H9 (cell line): ENCODE measurements at regions not wholly inside any gene's neighbourhood (a gene's known extent, or its start where the extent isn't known, plus 50 kb on each side); places are given as distances from the start of the nearest gene placed in this dataset.

Source experiments
- DNase-seq: peaks from one replicate; pipeline ENCODE4 v3.0.0-alpha.2; 2017
- H2AFZ ChIP-seq: one replicate; pipeline ENCODE4 v1.6.1; 2013; ENCODE audit warnings: mild to moderate bottlenecking, low read length, control low read depth, moderate library complexity
- H2AK5ac ChIP-seq: 2 replicates; pipeline ENCODE4 v1.6.1; 2013; ENCODE audit warnings: low read length, control low read depth, mixed read lengths; ENCODE audit not compliant: insufficient read length
- H2BK120ac ChIP-seq: one replicate; pipeline ENCODE4 v1.6.1; 2013; ENCODE audit warnings: low read depth, mild to moderate bottlenecking, low read length, control low read depth, inconsistent platforms; ENCODE audit not compliant: poor library complexity, severe bottlenecking
- H2BK12ac ChIP-seq: 2 replicates; pipeline ENCODE4 v1.6.1; 2013; ENCODE audit warnings: low read length, control low read depth, mixed read lengths, low read depth; ENCODE audit not compliant: insufficient read length
- H2BK15ac ChIP-seq: 2 replicates; pipeline ENCODE4 v1.6.1; 2013; ENCODE audit warnings: low read depth, low read length, control low read depth
- H2BK20ac ChIP-seq: one replicate; pipeline ENCODE4 v1.6.1; 2013; ENCODE audit warnings: low read depth, mild to moderate bottlenecking, low read length, control low read depth, inconsistent platforms; ENCODE audit not compliant: poor library complexity, severe bottlenecking
- H2BK5ac ChIP-seq: 2 replicates; pipeline ENCODE4 v1.6.1; 2013; ENCODE audit warnings: low read length, control low read depth, mixed read lengths; ENCODE audit not compliant: insufficient read length
- H3K14ac ChIP-seq: 2 replicates; pipeline ENCODE4 v1.6.1; 2013; ENCODE audit warnings: low read length, control low read depth; ENCODE audit not compliant: insufficient read depth
- H3K18ac ChIP-seq: 2 replicates; pipeline ENCODE4 v1.6.1; 2013; ENCODE audit warnings: low read depth, mild to moderate bottlenecking, mixed read lengths, low read length, control low read depth; ENCODE audit not compliant: insufficient read length
- H3K23ac ChIP-seq: 2 replicates; pipeline ENCODE4 v1.6.1; 2013; ENCODE audit warnings: low read length, control low read depth, mixed read lengths, low read depth; ENCODE audit not compliant: insufficient read length
- H3K23me2 ChIP-seq: 2 replicates; pipeline ENCODE4 v1.6.1; 2013; ENCODE audit warnings: low read depth, mild to moderate bottlenecking, mixed read lengths, low read length, control low read depth; ENCODE audit not compliant: insufficient read length, poor library complexity, severe bottlenecking
- H3K27ac ChIP-seq: 2 replicates; pipeline ENCODE4 v1.5.1; 2013; ENCODE audit warnings: low read length, control low read depth, mixed read lengths, low read depth; ENCODE audit not compliant: insufficient read length
- H3K27me3 ChIP-seq: 2 replicates; pipeline ENCODE4 v1.6.1; 2013; ENCODE audit warnings: low read length, control low read depth, inconsistent platforms; ENCODE audit not compliant: insufficient read depth
- H3K4ac ChIP-seq: 2 replicates; pipeline ENCODE4 v1.6.1; 2013; ENCODE audit warnings: low read depth, mild to moderate bottlenecking, control low read depth, inconsistent platforms, low read length, moderate library complexity
- H3K4me1 ChIP-seq: 2 replicates; pipeline ENCODE4 v1.6.1; 2013; ENCODE audit warnings: low read length, control low read depth, inconsistent platforms; ENCODE audit not compliant: insufficient read depth
- H3K4me2 ChIP-seq: 2 replicates; pipeline ENCODE4 v1.6.1; 2013; ENCODE audit warnings: low read length, control low read depth, mixed read lengths; ENCODE audit not compliant: insufficient read length, insufficient read depth
- H3K56ac ChIP-seq: 2 replicates; pipeline ENCODE4 v1.6.1; 2013; ENCODE audit warnings: low read depth, mild to moderate bottlenecking, mixed read lengths, low read length, control low read depth; ENCODE audit not compliant: insufficient read length
- H3K79me1 ChIP-seq: 2 replicates; pipeline ENCODE4 v1.6.1; 2013; ENCODE audit warnings: low read depth, mild to moderate bottlenecking, moderate library complexity, low read length, control low read depth, inconsistent platforms; ENCODE audit not compliant: insufficient read depth, poor library complexity, severe bottlenecking
- H3K79me2 ChIP-seq: 2 replicates; pipeline ENCODE4 v1.6.1; 2013; ENCODE audit warnings: low read length, control low read depth, inconsistent platforms; ENCODE audit not compliant: insufficient read depth
- H3K9ac ChIP-seq: 2 replicates; pipeline ENCODE4 v1.6.1; 2013; ENCODE audit warnings: low read length, control low read depth, mixed read lengths; ENCODE audit not compliant: insufficient read length; ENCODE audit errors: extremely low read depth
- H3K9me3 ChIP-seq: one replicate; pipeline ENCODE4 v1.6.1; 2013; ENCODE audit warnings: low read depth, low read length, inconsistent platforms; ENCODE audit not compliant: control insufficient read depth
- H3T11ph ChIP-seq: one replicate; pipeline ENCODE4 v1.6.1; 2013; ENCODE audit warnings: mild to moderate bottlenecking, low read length, control low read depth, inconsistent platforms
- H4K20me1 ChIP-seq: one replicate; pipeline ENCODE4 v1.6.1; 2013; ENCODE audit not compliant: control insufficient read depth, insufficient read length, insufficient read depth
- H4K5ac ChIP-seq: 2 replicates; pipeline ENCODE4 v1.6.1; 2013; ENCODE audit warnings: low read depth, mild to moderate bottlenecking, mixed read lengths, low read length, control low read depth; ENCODE audit not compliant: insufficient read length
- H4K8ac ChIP-seq: replicated peaks from 2 replicates; pipeline ENCODE4 v1.6.1; 2013; ENCODE audit warnings: low read length, control low read depth, mixed read lengths, low read depth; ENCODE audit not compliant: insufficient read length
- H4K91ac ChIP-seq: 2 replicates; pipeline ENCODE4 v1.6.1; 2013; ENCODE audit warnings: low read depth, mild to moderate bottlenecking, moderate library complexity, mixed read lengths, low read length, control low read depth; ENCODE audit not compliant: insufficient read length
- H3K27ac Mint-ChIP-seq, 3 experiments: 2 replicates in 2 of 3; 3 replicates in 1 of 3; pipeline ENCODE4 v1.8.0; 2020 to 2021; ENCODE audit warnings: mixed read lengths in 3 of 3, mild to moderate bottlenecking in 1 of 3, moderate library complexity in 1 of 3
- H3K27me3 Mint-ChIP-seq: 2 replicates; pipeline ENCODE4 v1.8.0; 2021; ENCODE audit warnings: low read depth, mild to moderate bottlenecking, moderate library complexity, mixed read lengths
- H3K36me3 Mint-ChIP-seq, 3 experiments: 2 replicates in 2 of 3; 3 replicates in 1 of 3; pipeline ENCODE4 v1.8.0; 2020 to 2021; ENCODE audit warnings: low read depth in 3 of 3, mixed read lengths in 3 of 3; ENCODE audit not compliant: insufficient read depth in 1 of 3
- H3K4me1 Mint-ChIP-seq, 2 experiments: 2 replicates each; pipeline ENCODE4 v1.8.0; 2020; ENCODE audit warnings: mixed read lengths in 2 of 2
- H3K4me3 Mint-ChIP-seq, 2 experiments: 2 replicates in 1 of 2; 3 replicates in 1 of 2; pipeline ENCODE4 v1.8.0; 2020 to 2021; ENCODE audit warnings: mild to moderate bottlenecking in 2 of 2, mixed read lengths in 2 of 2, moderate library complexity in 1 of 2
- H3K9me3 Mint-ChIP-seq, 2 experiments: 2 replicates in 1 of 2; 3 replicates in 1 of 2; pipeline ENCODE4 v1.8.0; 2020; ENCODE audit warnings: mild to moderate bottlenecking in 2 of 2, mixed read lengths in 2 of 2, moderate library complexity in 1 of 2
- WGBS: extraction: QIAGEN DNeasy Blood & Tissue Kit; methylation state at CpG from one replicate; pipeline ENCODE4 v1.1.7; 2013; ENCODE audit warnings: missing lambda C conversion rate, low lambda C conversion rate, mixed read lengths; ENCODE audit not compliant: insufficient read length; ENCODE audit errors: extremely low coverage; 5-methylcytosine and 5-hydroxymethylcytosine counted together
- TF ChIP-seq, protein P1 (sequence below): fragments of 200-600 bp; sonication (generic); conservative IDR thresholded peaks from 3 replicates; pipeline ENCODE4 v1.8.0; 2021; ENCODE audit warnings: antibody characterized with exemption, mild to moderate bottlenecking

DNA sequence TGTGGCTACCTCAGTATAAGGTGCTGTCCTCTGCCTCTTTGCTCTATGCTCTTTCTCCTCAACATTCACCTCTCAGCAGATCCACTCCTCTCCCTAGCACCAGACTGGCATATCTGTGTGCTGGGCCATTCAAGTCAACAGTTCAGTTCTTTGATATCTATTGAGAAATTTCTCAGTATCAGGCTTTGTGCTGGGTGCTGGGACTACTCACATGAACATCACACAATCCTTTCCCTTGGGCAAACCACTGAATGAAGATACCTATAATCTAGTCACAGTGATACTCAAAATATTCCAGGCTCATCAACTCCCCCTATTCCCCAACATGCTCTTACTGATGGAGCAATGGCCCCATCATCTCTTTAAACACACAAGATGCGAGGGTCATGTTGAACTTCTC, 120.8 kb downstream of the RPL22L1 start:
- no peak overlapping the region for H2BK5ac ChIP-seq
- no peak overlapping the region for H3T11ph ChIP-seq
- H3K9me3 Mint-ChIP-seq, result peaks cover 12 to 13% of the 10 kb centered on the region in 2 experiments
- H2AFZ ChIP-seq, result no peak overlapping the region
- no peak overlapping the region for H3K4me2 ChIP-seq
- no CpG with 5 or more reads among the region's 1 CpG for WGBS
- H2BK12ac ChIP-seq, result no peak overlapping the region
- no peak overlapping the region for H2BK15ac ChIP-seq
- no peak overlapping the region for H2BK120ac ChIP-seq
- H3K23ac ChIP-seq, result no peak overlapping the region
- no peaks in the 10 kb centered on the region for H3K9me3 ChIP-seq
- no peak overlapping the region for H3K9ac ChIP-seq
- H2AK5ac ChIP-seq, result no peak overlapping the region
- no peak overlapping the region for H4K91ac ChIP-seq
- H3K36me3 Mint-ChIP-seq, result peaks cover 0 to 7% (median 7%) of the 10 kb centered on the region in 3 experiments; a peak in 2 of 7 replicates
- no peak overlapping the region for H3K14ac ChIP-seq
- H3K27me3 Mint-ChIP-seq, result peaks cover 2% of the 10 kb centered on the region; the same call in 1 of the 2 replicates
- H3K18ac ChIP-seq, result no peak overlapping the region
- TF ChIP-seq, protein P1, sequence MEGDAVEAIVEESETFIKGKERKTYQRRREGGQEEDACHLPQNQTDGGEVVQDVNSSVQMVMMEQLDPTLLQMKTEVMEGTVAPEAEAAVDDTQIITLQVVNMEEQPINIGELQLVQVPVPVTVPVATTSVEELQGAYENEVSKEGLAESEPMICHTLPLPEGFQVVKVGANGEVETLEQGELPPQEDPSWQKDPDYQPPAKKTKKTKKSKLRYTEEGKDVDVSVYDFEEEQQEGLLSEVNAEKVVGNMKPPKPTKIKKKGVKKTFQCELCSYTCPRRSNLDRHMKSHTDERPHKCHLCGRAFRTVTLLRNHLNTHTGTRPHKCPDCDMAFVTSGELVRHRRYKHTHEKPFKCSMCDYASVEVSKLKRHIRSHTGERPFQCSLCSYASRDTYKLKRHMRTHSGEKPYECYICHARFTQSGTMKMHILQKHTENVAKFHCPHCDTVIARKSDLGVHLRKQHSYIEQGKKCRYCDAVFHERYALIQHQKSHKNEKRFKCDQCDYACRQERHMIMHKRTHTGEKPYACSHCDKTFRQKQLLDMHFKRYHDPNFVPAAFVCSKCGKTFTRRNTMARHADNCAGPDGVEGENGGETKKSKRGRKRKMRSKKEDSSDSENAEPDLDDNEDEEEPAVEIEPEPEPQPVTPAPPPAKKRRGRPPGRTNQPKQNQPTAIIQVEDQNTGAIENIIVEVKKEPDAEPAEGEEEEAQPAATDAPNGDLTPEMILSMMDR, result no peak
- H3K4me1 Mint-ChIP-seq, result no peaks in the 10 kb centered on the region
- no peak for DNase-seq
- H3K27ac Mint-ChIP-seq, result no peak overlapping the region
- no peaks in the 10 kb centered on the region for H3K27me3 ChIP-seq
- no peak overlapping the region for H4K5ac ChIP-seq
- H2BK20ac ChIP-seq, result no peak overlapping the region
- H3K79me1 ChIP-seq, result no peaks in the 10 kb centered on the region
- H3K56ac ChIP-seq, result no peak overlapping the region
- no peak overlapping the region for H3K4ac ChIP-seq
- no peaks in the 10 kb centered on the region for H4K20me1 ChIP-seq
- H3K4me3 Mint-ChIP-seq, result no peak overlapping the region
- no peaks in the 10 kb centered on the region for H3K4me1 ChIP-seq
- H3K27ac ChIP-seq, result no peak overlapping the region
- H3K79me2 ChIP-seq, result no peaks in the 10 kb centered on the region
- H4K8ac ChIP-seq, result no peak overlapping the region
- H3K23me2 ChIP-seq, result no peaks in the 10 kb centered on the region
